ENCODE measurements at regions not wholly inside any gene's neighbourhood (a gene's known extent, or its start where the extent isn't known, plus 50 kb on each side); places are given as distances from the start of the nearest gene placed in this dataset. TPM values are rescaled to one million over a fixed set of nuclear protein-coding genes. Genes with fewer than 3 reads are reported as not detected.

GRCh38 chr16:76226481-76226880, 50.7 kb upstream of the CNTNAP4 start:
- Histone ChIP-seq H3K4me1 (ENCODE audit: insufficient read depth) (no peaks in the 10 kb centered on the region), H3K27ac (no peak overlapping the region), H3K4me3 (no peak overlapping the region), H3K36me3 (no peaks in the 10 kb centered on the region), H3K27me3 (no peaks in the 10 kb centered on the region), H3K9me3 (no peaks in the 10 kb centered on the region)
- intact Hi-C loops (cut with DNase I) = no loop called here
- no peak for DNase-seq
- WGBS, 3 donors = 84 to 92% (median 87%) methylated on average over 3 of the region's 3 CpGs
- TF ChIP-seq POLR2A (IDR thresholded peaks at IDR 0.05) (no peak), EP300 (IDR thresholded peaks at IDR 0.05) (no peak), CTCF (IDR thresholded peaks at IDR 0.05) (no peak)

Small RNA genes lying in the stretch of these regions (small RNA-seq; reads per million reads assigned to genes)
- gene RNA5SP430 = not detected
